Gastroesophageal sphincter (tissue), 3 donors: ENCODE measurements at regions not wholly inside any gene's neighbourhood (a gene's known extent, or its start where the extent isn't known, plus 50 kb on each side); places are given as distances from the start of the nearest gene placed in this dataset.

ENCODE experiments used
- EP300 ChIP-seq: sonication (generic); formaldehyde crosslinking; IDR thresholded peaks from one replicate; pipeline ENCODE4 v1.6.1; 2017; ENCODE audit warnings: antibody characterized with exemption, mild to moderate bottlenecking
- POLR2A ChIP-seq, 2 donors: fragments of 450-650 bp; IDR thresholded peaks; one replicate each; pipeline ENCODE4 v1.6.1; 2017; ENCODE audit warnings: antibody characterized with exemption in 2 of 2, mild to moderate bottlenecking in 2 of 2, moderate library complexity in 1 of 2
- TF ChIP-seq, protein P1 (sequence below), 4 experiments: fragments of 200-600 bp in 2 of 4; fragments of 450-650 bp in 2 of 4; sonication (generic) in 1 of 4; IDR thresholded peaks; one replicate each; pipeline ENCODE4 v1.5.1; 2017 to 2019; ENCODE audit warnings: antibody characterized with exemption in 4 of 4, mild to moderate bottlenecking in 2 of 4, moderate library complexity in 2 of 4

GRCh38 chr5:27748847-27749246 is 710.5 kb upstream of the CDH9 start:
- TF ChIP-seq EP300 = no peak
- TF ChIP-seq, protein P1, sequence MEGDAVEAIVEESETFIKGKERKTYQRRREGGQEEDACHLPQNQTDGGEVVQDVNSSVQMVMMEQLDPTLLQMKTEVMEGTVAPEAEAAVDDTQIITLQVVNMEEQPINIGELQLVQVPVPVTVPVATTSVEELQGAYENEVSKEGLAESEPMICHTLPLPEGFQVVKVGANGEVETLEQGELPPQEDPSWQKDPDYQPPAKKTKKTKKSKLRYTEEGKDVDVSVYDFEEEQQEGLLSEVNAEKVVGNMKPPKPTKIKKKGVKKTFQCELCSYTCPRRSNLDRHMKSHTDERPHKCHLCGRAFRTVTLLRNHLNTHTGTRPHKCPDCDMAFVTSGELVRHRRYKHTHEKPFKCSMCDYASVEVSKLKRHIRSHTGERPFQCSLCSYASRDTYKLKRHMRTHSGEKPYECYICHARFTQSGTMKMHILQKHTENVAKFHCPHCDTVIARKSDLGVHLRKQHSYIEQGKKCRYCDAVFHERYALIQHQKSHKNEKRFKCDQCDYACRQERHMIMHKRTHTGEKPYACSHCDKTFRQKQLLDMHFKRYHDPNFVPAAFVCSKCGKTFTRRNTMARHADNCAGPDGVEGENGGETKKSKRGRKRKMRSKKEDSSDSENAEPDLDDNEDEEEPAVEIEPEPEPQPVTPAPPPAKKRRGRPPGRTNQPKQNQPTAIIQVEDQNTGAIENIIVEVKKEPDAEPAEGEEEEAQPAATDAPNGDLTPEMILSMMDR (IDR thresholded peaks at IDR 0.05) = no peak
- TF ChIP-seq POLR2A (IDR thresholded peaks at IDR 0.05) = no peak
